Left lung (tissue), 4 donors: ENCODE measurements at regions not wholly inside any gene's neighbourhood (a gene's known extent, or its start where the extent isn't known, plus 50 kb on each side); places are given as distances from the start of the nearest gene placed in this dataset.

Experiments
- ATAC-seq: fragments of 200-7000 bp; cut with Tn5 transposase; one replicate; pipeline ENCODE4 v1.9.1; 2020; ENCODE audit warnings: moderate library complexity
- DNase-seq, 4 donors: peaks; one replicate each; pipeline ENCODE4 v3.0.0-alpha.2; 2013 to 2020
- H3K27ac ChIP-seq, 2 donors: fragments of 200-600 bp; sonication (generic) in 1 of 2; one replicate each; pipeline versions ENCODE4 v1.5.0 to v1.8.0; 2020 to 2021
- H3K27me3 ChIP-seq, 2 donors: fragments of 200-600 bp; sonication (generic) in 1 of 2; one replicate each; pipeline versions ENCODE4 v1.5.0 to v1.8.0; 2020 to 2021
- H3K36me3 ChIP-seq, 2 donors: fragments of 200-600 bp; sonication (generic) in 1 of 2; one replicate each; pipeline versions ENCODE4 v1.5.0 to v1.8.0; 2020 to 2021
- H3K4me1 ChIP-seq, 2 donors: fragments of 200-600 bp; one replicate each; pipeline ENCODE4 v1.8.0; 2021
- H3K4me3 ChIP-seq, 2 donors: fragments of 200-600 bp; sonication (generic) in 1 of 2; one replicate each; pipeline versions ENCODE4 v1.5.0 to v1.8.0; 2020 to 2021; ENCODE audit warnings: mild to moderate bottlenecking in 1 of 2
- H3K9me3 ChIP-seq, 2 donors: fragments of 200-600 bp; sonication (generic) in 1 of 2; one replicate each; pipeline versions ENCODE4 v1.5.0 to v1.8.0; 2020 to 2021
- CTCF ChIP-seq, 2 donors: fragments of 200-600 bp; sonication (generic) in 1 of 2; IDR thresholded peaks; one replicate each; pipeline versions ENCODE4 v1.5.0 to v1.8.0; 2021; ENCODE audit warnings: antibody characterized with exemption in 2 of 2
- intact Hi-C, 2 donors: fragments of 100-400 bp; cut with DNase I; formaldehyde crosslinking; loops; one replicate each; pipeline versions ENCODE4 v1.11.2 to v1.14.2; 2022
- donor health status: DM: no; HTN: yes; CAD: no.
- donor health status: DM: no; HTN: no; CAD: no.

DNA sequence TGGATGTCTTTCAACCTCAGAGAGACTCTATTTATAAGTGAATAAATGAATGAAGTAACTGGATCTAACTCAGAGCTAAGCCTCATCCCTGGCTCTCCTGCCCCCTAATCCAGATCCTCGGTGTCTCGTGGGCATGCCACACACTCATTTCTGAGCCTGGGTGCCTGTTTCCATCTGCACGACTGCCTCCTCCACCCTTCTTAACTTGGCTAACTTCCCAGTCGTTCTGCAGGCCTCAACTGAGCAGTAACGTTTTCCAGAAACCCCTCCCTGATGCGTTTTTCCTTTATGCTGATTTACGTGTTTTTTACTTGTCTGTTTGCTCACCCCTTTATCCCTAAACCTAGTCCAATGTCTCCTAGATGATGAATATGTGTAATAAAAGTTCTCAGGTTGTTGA, 186.9 kb upstream of the HS3ST1 start:
- H3K27ac ChIP-seq: no peak overlapping the region
- no peak for ATAC-seq
- no peaks in the 10 kb centered on the region for H3K27me3 ChIP-seq
- intact Hi-C loops: no loop called here
- no peak overlapping the region for H3K4me3 ChIP-seq
- no peaks in the 10 kb centered on the region for H3K9me3 ChIP-seq
- no peaks in the 10 kb centered on the region for H3K36me3 ChIP-seq
- DNase-seq: no peak
- no peak for TF ChIP-seq CTCF (IDR thresholded peaks at IDR 0.05)
- H3K4me1 ChIP-seq: no peaks in the 10 kb centered on the region

GRCh38 chr4:11614426-11614825, 185.7 kb upstream of the HS3ST1 start:
- no peaks in the 10 kb centered on the region for H3K9me3 ChIP-seq
- intact Hi-C loops: no loop called here
- H3K4me3 ChIP-seq: no peak overlapping the region
- peak in 1 of 4 donors; percentile 37 for DNase-seq
- H3K4me1 ChIP-seq: no peaks in the 10 kb centered on the region
- no peak for TF ChIP-seq CTCF (IDR thresholded peaks at IDR 0.05)
- H3K27me3 ChIP-seq: no peaks in the 10 kb centered on the region
- H3K36me3 ChIP-seq: no peaks in the 10 kb centered on the region
- ATAC-seq: peak; percentile 53
- no peak overlapping the region for H3K27ac ChIP-seq

- DNase-seq: no peak
- Histone ChIP-seq H3K9me3 (no peaks in the 10 kb centered on the region), H3K4me1 (no peaks in the 10 kb centered on the region), H3K27me3 (no peaks in the 10 kb centered on the region), H3K4me3 (no peak overlapping the region), H3K27ac (no peak overlapping the region), H3K36me3 (no peaks in the 10 kb centered on the region)
- intact Hi-C loops: no loop called here
- TF ChIP-seq CTCF (IDR thresholded peaks at IDR 0.05): no peak
- peak; percentile 48 for ATAC-seq
These were observed 183.2 kb upstream of the HS3ST1 start for GRCh38 chr4:11611868-11612267.

DNA sequence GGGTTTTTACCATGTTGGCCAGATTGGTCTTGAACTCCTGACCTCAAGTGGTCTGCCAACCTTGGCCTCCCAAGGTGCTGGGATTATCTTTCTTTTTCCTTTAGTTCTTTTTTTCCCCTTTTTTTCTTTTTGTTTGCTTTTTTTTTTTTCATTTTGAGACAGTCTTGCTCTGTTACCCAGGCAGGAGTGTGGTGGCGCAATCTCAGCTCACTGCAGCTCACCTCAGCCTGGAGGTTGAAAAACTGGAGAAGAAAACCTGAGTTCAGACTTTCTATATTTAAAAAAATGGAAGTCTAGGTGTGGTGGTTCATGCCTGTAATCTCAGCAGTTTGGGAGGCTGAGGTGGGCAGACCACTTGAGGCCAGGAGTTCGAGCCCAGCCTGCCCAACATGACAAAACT, 181.1 kb upstream of the HS3ST1 start:
- no peak overlapping the region for H3K4me3 ChIP-seq
- no peaks in the 10 kb centered on the region for H3K36me3 ChIP-seq
- intact Hi-C loops: no loop called here
- H3K4me1 ChIP-seq: no peaks in the 10 kb centered on the region
- no peak for ATAC-seq
- DNase-seq: no peak
- no peaks in the 10 kb centered on the region for H3K27me3 ChIP-seq
- no peak for TF ChIP-seq CTCF (IDR thresholded peaks at IDR 0.05)
- H3K27ac ChIP-seq: no peak overlapping the region
- no peaks in the 10 kb centered on the region for H3K9me3 ChIP-seq

- H3K4me1 ChIP-seq: no peaks in the 10 kb centered on the region
- no peak overlapping the region for H3K4me3 ChIP-seq
- no peaks in the 10 kb centered on the region for H3K9me3 ChIP-seq
- H3K27me3 ChIP-seq: no peaks in the 10 kb centered on the region
- DNase-seq (no peak), ATAC-seq (no peak)
- no peak overlapping the region for H3K27ac ChIP-seq
- no peak for TF ChIP-seq CTCF (IDR thresholded peaks at IDR 0.05)
- intact Hi-C loops: no loop called here
- no peaks in the 10 kb centered on the region for H3K36me3 ChIP-seq
These were observed 180.3 kb upstream of the HS3ST1 start for GRCh38 chr4:11608992-11609391.
